Posterior cingulate gyrus (tissue), 11 donors: ENCODE measurements at regions not wholly inside any gene's neighbourhood (a gene's known extent, or its start where the extent isn't known, plus 50 kb on each side); places are given as distances from the start of the nearest gene placed in this dataset.
"Not testable (repeated sequence)": the region's sequence is repeated elsewhere in the genome, so short reads cannot be mapped to it uniquely, and the experiment has no call there.

Experiments
- DNase-seq, 10 donors: peaks; one replicate each; pipeline versions ENCODE4 v3.0.0 to v3.0.0-alpha.2; 2020 to 2021; ENCODE audit warnings: mixed read lengths in 3 of 10
- intact Hi-C: fragments of 100-400 bp; cut with DNase I; formaldehyde crosslinking; loops from one replicate; pipeline ENCODE4 v1.15.1; 2023

GRCh38 chr1:30103708-30104411 lies 619.5 kb downstream of the MATN1 start:
- DNase-seq: no peak
- intact Hi-C loops: no loop called here

GRCh38 chr1:30102605-30103004 lies 620.8 kb downstream of the MATN1 start:
- intact Hi-C loops: no loop called here
- DNase-seq: no peak

GRCh38 chr1:30101487-30102227 lies 621.7 kb downstream of the MATN1 start:
- peak in 3 of 10 donors; percentile 58 to 82 (median 78) for DNase-seq
- intact Hi-C loops: no loop called here

- intact Hi-C loops: no loop called here
- peak in 2 of 10 donors; percentile 52 to 70 for DNase-seq
Measured at GRCh38 chr1:30101016-30101415, 622.4 kb downstream of the MATN1 start.

GRCh38 chr1:30100524-30100862 lies 622.9 kb downstream of the MATN1 start:
- DNase-seq: peak in 1 of 10 donors; percentile 38
- intact Hi-C loops: no loop called here

GRCh38 chr1:30099587-30100523 lies 623.5 kb downstream of the MATN1 start:
- peak in 2 of 10 donors; percentile 54 to 60 for DNase-seq
- intact Hi-C loops: no loop called here

- DNase-seq: peak in 2 of 10 donors; percentile 14 to 22
Measured at GRCh38 chr1:30097851-30098250, 625.5 kb downstream of the MATN1 start.

GRCh38 chr1:30095451-30096025 lies 627.8 kb downstream of the MATN1 start:
- intact Hi-C loops: no loop called here
- peak in 2 of 10 donors; percentile 66 to 74 for DNase-seq

More at GRCh38 chr1:30097851-30098250, 625.5 kb downstream of the MATN1 start:
- intact Hi-C loops: not testable (repeated sequence)

- intact Hi-C loops: no loop called here
- peak in 2 of 10 donors; percentile 50 to 60 for DNase-seq
Measured at GRCh38 chr1:30095051-30095450, 628.3 kb downstream of the MATN1 start.

- intact Hi-C loops: no loop called here
- peak in 2 of 10 donors; percentile 13 to 33 for DNase-seq
Measured at GRCh38 chr1:30092051-30092858, 631.1 kb downstream of the MATN1 start.

- intact Hi-C loops: no loop called here
- DNase-seq: peak in 2 of 10 donors; percentile 41 to 44
Measured at GRCh38 chr1:30090162-30090820, 633.1 kb downstream of the MATN1 start.

- peak in 2 of 10 donors; percentile 40 to 50 for DNase-seq
- intact Hi-C loops: loop anchor here (5.0 to 10.0 kb wide), 2 partner anchors 174 to 852 kb away; partner anchors contain the start of gene PTPRU
Measured at GRCh38 chr1:30089024-30089430, 634.4 kb downstream of the MATN1 start.

- no peak for DNase-seq
- intact Hi-C loops: loop anchor here (5.0 to 10.0 kb wide), 2 partner anchors 174 to 851 kb away; partner anchors contain the start of gene PTPRU
Measured at GRCh38 chr1:30088594-30088993, 634.8 kb downstream of the MATN1 start.

- peak in 2 of 10 donors; percentile 46 to 78 for DNase-seq
- intact Hi-C loops: loop anchor here (5.0 to 10.0 kb wide), 2 partner anchors 173 to 850 kb away; partner anchors contain the start of gene PTPRU
Measured at GRCh38 chr1:30087465-30087864, 635.9 kb downstream of the MATN1 start.

GRCh38 chr1:30085811-30086770 lies 637.3 kb downstream of the MATN1 start:
- intact Hi-C loops: loop anchor here (5.0 to 10.0 kb wide), 2 partner anchors 171 to 849 kb away; partner anchors contain the start of gene PTPRU
- peak; percentile 33 to 93 (median 58) for DNase-seq

- intact Hi-C loops: loop anchor here (5.0 to 10.0 kb wide), 2 partner anchors 170 to 848 kb away; partner anchors contain the start of gene PTPRU
- DNase-seq: peak in 2 of 10 donors; percentile 41 to 81
Measured at GRCh38 chr1:30084909-30085571, 638.3 kb downstream of the MATN1 start.
